GM12865 (cell line): ENCODE measurements at regions not wholly inside any gene's neighbourhood (a gene's known extent, or its start where the extent isn't known, plus 50 kb on each side); places are given as distances from the start of the nearest gene placed in this dataset.
A peak's percentile ranks its signal among the peaks of the same experiment; 100 is the strongest.

ENCODE experiments used
- DNase-seq: peaks from one replicate; pipeline ENCODE4 v3.0.0; 2010; ENCODE audit warnings: low read depth
- H3K4me3 ChIP-seq: 2 replicates; pipeline ENCODE4 v1.5.1; 2011; ENCODE audit warnings: mild to moderate bottlenecking, low read depth, low read length, control low read depth
- TF ChIP-seq, protein P1 (sequence below): IDR thresholded peaks from 2 replicates; pipeline ENCODE4 v1.5.1; 2011; ENCODE audit warnings: low read length, control low read depth, low read depth, inconsistent platforms; ENCODE audit not compliant: insufficient read depth; ENCODE audit errors: missing control alignments

- no peak overlapping the region for H3K4me3 ChIP-seq
- DNase-seq: no peak
- TF ChIP-seq, protein P1, sequence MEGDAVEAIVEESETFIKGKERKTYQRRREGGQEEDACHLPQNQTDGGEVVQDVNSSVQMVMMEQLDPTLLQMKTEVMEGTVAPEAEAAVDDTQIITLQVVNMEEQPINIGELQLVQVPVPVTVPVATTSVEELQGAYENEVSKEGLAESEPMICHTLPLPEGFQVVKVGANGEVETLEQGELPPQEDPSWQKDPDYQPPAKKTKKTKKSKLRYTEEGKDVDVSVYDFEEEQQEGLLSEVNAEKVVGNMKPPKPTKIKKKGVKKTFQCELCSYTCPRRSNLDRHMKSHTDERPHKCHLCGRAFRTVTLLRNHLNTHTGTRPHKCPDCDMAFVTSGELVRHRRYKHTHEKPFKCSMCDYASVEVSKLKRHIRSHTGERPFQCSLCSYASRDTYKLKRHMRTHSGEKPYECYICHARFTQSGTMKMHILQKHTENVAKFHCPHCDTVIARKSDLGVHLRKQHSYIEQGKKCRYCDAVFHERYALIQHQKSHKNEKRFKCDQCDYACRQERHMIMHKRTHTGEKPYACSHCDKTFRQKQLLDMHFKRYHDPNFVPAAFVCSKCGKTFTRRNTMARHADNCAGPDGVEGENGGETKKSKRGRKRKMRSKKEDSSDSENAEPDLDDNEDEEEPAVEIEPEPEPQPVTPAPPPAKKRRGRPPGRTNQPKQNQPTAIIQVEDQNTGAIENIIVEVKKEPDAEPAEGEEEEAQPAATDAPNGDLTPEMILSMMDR: peak; percentile 8
Measured at GRCh38 chr11:103659206-103659618, 377.2 kb upstream of the DDI1 start.

DNA sequence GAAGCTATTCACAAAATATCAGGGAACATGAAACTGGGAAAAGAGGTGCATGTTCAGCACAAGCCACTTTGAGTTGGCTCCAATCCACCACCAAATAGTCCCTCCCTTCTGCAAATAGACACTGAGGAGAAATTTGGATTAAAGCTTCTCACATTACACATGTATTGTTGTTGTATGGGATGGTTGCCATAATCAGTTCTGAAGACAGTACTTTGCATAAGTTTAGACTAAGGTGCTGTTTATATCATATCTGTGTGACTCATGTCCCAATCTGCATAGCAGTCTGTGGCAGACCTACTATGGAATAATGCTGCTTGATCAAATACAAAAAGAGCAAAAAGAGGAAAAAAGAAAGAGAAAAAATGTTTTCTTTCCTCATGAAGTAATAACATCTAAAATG, 376.7 kb upstream of the DDI1 start:
- H3K4me3 ChIP-seq: no peak overlapping the region
- TF ChIP-seq, protein P1: no peak
- no peak for DNase-seq

DNA sequence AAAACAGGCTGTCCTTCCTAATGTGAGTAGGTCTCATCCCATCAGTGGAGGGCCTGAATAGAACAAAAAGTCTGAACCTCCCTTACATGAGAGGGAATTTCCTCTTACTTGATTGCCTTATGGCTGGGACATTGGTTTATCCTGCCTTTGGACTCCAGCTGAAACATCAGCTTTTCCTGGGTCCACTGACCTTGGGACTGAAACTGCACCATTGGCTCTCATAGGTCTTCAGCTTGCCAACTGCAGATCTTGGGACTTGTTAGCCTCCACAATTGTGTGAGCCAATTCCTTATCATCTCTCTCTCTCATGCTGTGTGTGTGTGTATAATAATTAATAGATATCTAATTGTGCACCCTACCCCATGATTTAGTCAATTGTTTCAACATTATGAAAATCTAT, 375.3 kb upstream of the DDI1 start:
- H3K4me3 ChIP-seq: no peak overlapping the region
- TF ChIP-seq, protein P1: no peak
- no peak for DNase-seq

DNA sequence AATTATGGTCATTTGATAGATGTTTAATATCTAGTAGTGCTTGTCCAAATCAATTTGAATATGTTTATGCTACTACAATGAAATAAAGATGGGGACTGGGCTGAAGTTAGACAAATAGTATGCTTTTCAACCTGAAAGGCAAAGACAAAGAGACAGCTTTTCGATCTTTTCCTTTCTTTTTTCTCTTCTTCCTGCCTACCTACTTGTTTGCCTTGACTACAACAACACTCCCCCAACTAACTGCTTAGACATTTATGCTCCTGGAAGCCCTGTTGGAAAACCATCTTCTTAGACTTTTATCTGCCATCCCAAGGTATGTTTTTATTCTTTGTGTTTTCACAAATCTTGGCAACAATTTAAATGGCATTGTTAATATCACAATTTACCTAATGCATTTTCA, 374.4 kb upstream of the DDI1 start:
- TF ChIP-seq, protein P1: no peak
- no peak overlapping the region for H3K4me3 ChIP-seq
- DNase-seq: no peak

- no peak overlapping the region for H3K4me3 ChIP-seq
- TF ChIP-seq, protein P1: no peak
Measured at GRCh38 chr11:103662880-103663279, 373.6 kb upstream of the DDI1 start.

GRCh38 chr11:103668859-103669258, 367.6 kb upstream of the DDI1 start:
- TF ChIP-seq, protein P1: no peak
- DNase-seq: no peak

More at GRCh38 chr11:103662880-103663279, 373.6 kb upstream of the DDI1 start:
- DNase-seq: peak; percentile 8

GRCh38 chr11:103671143-103671651, 365.2 kb upstream of the DDI1 start:
- TF ChIP-seq, protein P1: peak; percentile 20
- no peak for DNase-seq
- no peak overlapping the region for H3K4me3 ChIP-seq

More at GRCh38 chr11:103668859-103669258, 367.6 kb upstream of the DDI1 start:
- H3K4me3 ChIP-seq: no peak overlapping the region
